Parathyroid adenoma (tissue), 2 donors: ENCODE measurements at regions not wholly inside any gene's neighbourhood (a gene's known extent, or its start where the extent isn't known, plus 50 kb on each side); places are given as distances from the start of the nearest gene placed in this dataset.

ENCODE experiments used
- H2AFZ ChIP-seq: fragments of 300-600 bp; sonication (generic); one replicate; pipeline ENCODE4 v1.7.0; 2017; ENCODE audit warnings: antibody characterized with exemption, mild to moderate bottlenecking
- H3K27ac ChIP-seq: fragments of 300-600 bp; sonication (generic); one replicate; pipeline ENCODE4 v1.7.0; 2017
- H3K27me3 ChIP-seq: fragments of 300-600 bp; sonication (generic); one replicate; pipeline ENCODE4 v1.7.0; 2017; ENCODE audit warnings: low read length; ENCODE audit not compliant: control insufficient read depth, insufficient read depth
- H3K36me3 ChIP-seq: fragments of 300-600 bp; sonication (generic); one replicate; pipeline ENCODE4 v1.7.0; 2017; ENCODE audit warnings: low read length; ENCODE audit not compliant: control insufficient read depth, insufficient read depth
- H3K4me1 ChIP-seq: fragments of 300-600 bp; sonication (generic); one replicate; pipeline ENCODE4 v1.7.0; 2017; ENCODE audit warnings: control low read depth
- H3K4me2 ChIP-seq: fragments of 300-600 bp; sonication (generic); one replicate; pipeline ENCODE4 v1.7.0; 2017; ENCODE audit warnings: low read length
- H3K4me3 ChIP-seq: fragments of 300-600 bp; sonication (generic); one replicate; pipeline ENCODE4 v1.7.0; 2017; ENCODE audit warnings: low read depth, low read length
- H3K79me2 ChIP-seq: fragments of 300-600 bp; sonication (generic); one replicate; pipeline ENCODE4 v1.7.0; 2017; ENCODE audit warnings: control low read depth
- H3K9ac ChIP-seq: fragments of 300-600 bp; sonication (generic); one replicate; pipeline ENCODE4 v1.7.0; 2017; ENCODE audit warnings: mild to moderate bottlenecking
- H3K9me3 ChIP-seq: fragments of 300-600 bp; sonication (generic); one replicate; pipeline ENCODE4 v1.7.0; 2017; ENCODE audit warnings: low read length; ENCODE audit not compliant: control insufficient read depth
- CTCF ChIP-seq: fragments of 300-600 bp; sonication (generic); IDR thresholded peaks from one replicate; pipeline ENCODE4 v1.7.0; 2017; ENCODE audit warnings: antibody characterized with exemption, mild to moderate bottlenecking
- donor health status: primary hyperparathyroidism.

- no peak overlapping the region for H3K4me2 ChIP-seq
- no peaks in the 10 kb centered on the region for H3K79me2 ChIP-seq
- H2AFZ ChIP-seq = no peak overlapping the region
- no peak overlapping the region for H3K27ac ChIP-seq
- no peaks in the 10 kb centered on the region for H3K4me1 ChIP-seq
- no peaks in the 10 kb centered on the region for H3K9me3 ChIP-seq
- no peak for TF ChIP-seq CTCF
- H3K4me3 ChIP-seq = no peak overlapping the region
- no peak overlapping the region for H3K9ac ChIP-seq
- no peaks in the 10 kb centered on the region for H3K27me3 ChIP-seq
- H3K36me3 ChIP-seq = no peaks in the 10 kb centered on the region
Observed at GRCh38 chr11:71305451-71306125, 53.2 kb upstream of the SHANK2 start.

DNA sequence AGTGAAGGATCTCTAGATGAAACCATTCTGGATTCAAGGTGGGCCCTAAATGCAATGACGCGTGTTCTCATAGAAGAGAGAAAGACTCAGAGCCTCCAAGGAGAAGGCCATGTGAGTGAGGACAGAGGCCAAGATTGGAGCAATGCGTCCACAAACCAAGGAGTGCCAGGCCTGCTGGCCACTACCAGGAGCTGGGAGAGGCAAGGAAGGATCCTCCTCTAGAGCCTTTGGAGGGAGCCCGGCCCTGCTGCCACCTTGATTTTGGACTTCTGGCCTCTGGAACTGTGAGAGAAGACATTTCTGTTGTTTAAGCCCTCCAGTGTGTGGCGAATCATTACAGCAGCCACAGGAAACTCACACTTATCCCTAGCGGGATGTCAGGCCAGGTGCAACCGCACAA is 52.7 kb upstream of the SHANK2 start:
- H2AFZ ChIP-seq = no peak overlapping the region
- no peak overlapping the region for H3K4me3 ChIP-seq
- H3K4me1 ChIP-seq = no peaks in the 10 kb centered on the region
- no peaks in the 10 kb centered on the region for H3K79me2 ChIP-seq
- no peaks in the 10 kb centered on the region for H3K9me3 ChIP-seq
- H3K27ac ChIP-seq = no peak overlapping the region
- no peak overlapping the region for H3K9ac ChIP-seq
- no peak overlapping the region for H3K4me2 ChIP-seq
- H3K36me3 ChIP-seq = no peaks in the 10 kb centered on the region
- TF ChIP-seq CTCF = no peak
- no peaks in the 10 kb centered on the region for H3K27me3 ChIP-seq

DNA sequence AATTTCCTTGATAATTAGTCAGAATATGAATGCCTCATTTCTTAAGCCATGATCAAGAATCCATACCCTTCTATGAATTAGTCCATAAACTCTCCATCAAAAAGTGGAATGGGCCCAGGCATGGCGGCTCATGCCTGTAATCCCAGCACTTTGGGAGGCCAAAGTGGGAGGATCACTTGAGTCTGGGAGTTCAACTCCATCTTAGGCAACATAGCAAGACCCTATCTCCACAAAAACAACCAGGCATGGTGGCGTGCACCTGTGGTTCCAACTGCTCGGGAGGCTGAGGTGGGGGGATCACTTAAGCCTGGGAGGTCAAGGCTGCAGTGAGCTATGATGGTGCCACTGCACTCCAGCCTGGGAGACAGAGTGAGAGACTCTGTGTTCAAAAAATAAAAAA is 52.1 kb upstream of the SHANK2 start:
- no peak overlapping the region for H3K4me2 ChIP-seq

DNA sequence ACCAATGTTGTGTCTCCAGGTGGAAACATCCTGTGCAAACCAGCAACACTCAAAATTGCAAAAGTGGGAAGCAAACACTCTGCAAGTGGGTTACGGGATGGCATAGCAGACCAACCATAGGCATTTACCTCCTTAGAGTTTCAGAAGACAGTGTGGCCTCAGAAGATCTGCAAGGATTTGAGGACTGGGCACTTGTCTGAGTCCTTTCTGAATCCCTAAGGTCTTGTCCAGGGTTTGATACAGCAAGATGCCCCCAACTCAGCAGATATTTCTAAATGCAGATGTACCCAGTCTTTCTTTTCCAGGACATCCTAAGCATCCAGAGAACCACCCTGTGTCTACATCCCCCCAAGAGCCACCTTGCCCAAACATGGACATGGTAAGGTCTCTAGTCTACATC is 51.7 kb upstream of the SHANK2 start:
- H3K79me2 ChIP-seq = no peaks in the 10 kb centered on the region

More for the DNA sequence above, 52.1 kb upstream of the SHANK2 start:
- Histone ChIP-seq H3K79me2 (no peaks in the 10 kb centered on the region), H3K4me3 (no peak overlapping the region), H3K27me3 (no peaks in the 10 kb centered on the region), H3K27ac (no peak overlapping the region), H3K9ac (no peak overlapping the region), H3K9me3 (no peaks in the 10 kb centered on the region), H2AFZ (no peak overlapping the region), H3K4me1 (no peaks in the 10 kb centered on the region), H3K36me3 (no peaks in the 10 kb centered on the region)
- TF ChIP-seq CTCF = no peak

More for the DNA sequence above, 51.7 kb upstream of the SHANK2 start:
- H3K27ac ChIP-seq = no peak overlapping the region
- no peak overlapping the region for H3K4me2 ChIP-seq
- no peak overlapping the region for H3K4me3 ChIP-seq
- H3K9me3 ChIP-seq = no peaks in the 10 kb centered on the region
- no peaks in the 10 kb centered on the region for H3K27me3 ChIP-seq
- H3K4me1 ChIP-seq = no peaks in the 10 kb centered on the region
- TF ChIP-seq CTCF = no peak
- no peaks in the 10 kb centered on the region for H3K36me3 ChIP-seq
- no peak overlapping the region for H3K9ac ChIP-seq
- H2AFZ ChIP-seq = no peak overlapping the region
